Astrocyte (in vitro differentiated cells and primary cell): ENCODE measurements at regions not wholly inside any gene's neighbourhood (a gene's known extent, or its start where the extent isn't known, plus 50 kb on each side); places are given as distances from the start of the nearest gene placed in this dataset.

Experiments used
- DNase-seq: peaks from one replicate; pipeline ENCODE4 v3.0.0-alpha.2; 2010; ENCODE audit warnings: low read depth
- FAIRE-seq: peaks from 2 replicates; lab custom pipeline; 2011; peaks lifted over from hg19 to GRCh38; lab: Jason Lieb, UNC
- H2AFZ ChIP-seq: 2 replicates; pipeline ENCODE4 v1.6.0; 2012; ENCODE audit warnings: low read depth, low read length, inconsistent platforms
- H3K27ac ChIP-seq: 2 replicates; pipeline ENCODE4 v1.5.1; 2011; ENCODE audit warnings: low read depth, low read length, inconsistent platforms
- H3K27me3 ChIP-seq: 2 replicates; pipeline ENCODE4 v1.6.0; 2011; ENCODE audit warnings: low read length, inconsistent platforms; ENCODE audit not compliant: insufficient read depth
- H3K36me3 ChIP-seq: 2 replicates; pipeline ENCODE4 v1.5.1; 2011; ENCODE audit warnings: low read length, inconsistent platforms; ENCODE audit not compliant: insufficient read depth
- H3K4me1 ChIP-seq: 2 replicates; pipeline ENCODE4 v1.5.1; 2011; ENCODE audit warnings: low read length, inconsistent platforms; ENCODE audit not compliant: insufficient read depth
- H3K4me2 ChIP-seq: 2 replicates; pipeline ENCODE4 v1.6.0; 2012; ENCODE audit warnings: low read length, inconsistent platforms
- H3K4me3 ChIP-seq: 2 replicates; pipeline ENCODE4 v1.5.1; 2011; ENCODE audit warnings: low read depth, mild to moderate bottlenecking, low read length, inconsistent platforms; ENCODE audit not compliant: insufficient read depth
- H3K79me2 ChIP-seq: 2 replicates; pipeline ENCODE4 v1.6.0; 2012; ENCODE audit warnings: mild to moderate bottlenecking, low read length, inconsistent platforms; ENCODE audit not compliant: insufficient read depth
- H3K9ac ChIP-seq: 2 replicates; pipeline ENCODE4 v1.6.0; 2012; ENCODE audit warnings: mild to moderate bottlenecking, low read length, inconsistent platforms
- H3K9me3 ChIP-seq: 2 replicates; pipeline ENCODE4 v1.5.1; 2012; ENCODE audit warnings: low read depth, mild to moderate bottlenecking, low read length, inconsistent platforms; ENCODE audit not compliant: insufficient read depth
- H4K20me1 ChIP-seq: 2 replicates; pipeline ENCODE4 v1.6.0; 2012; ENCODE audit warnings: low read length, inconsistent platforms; ENCODE audit not compliant: insufficient read depth
- H3K27ac Mint-ChIP-seq: one replicate; pipeline ENCODE4 v1.8.0; 2021; ENCODE audit warnings: mild to moderate bottlenecking, mixed read lengths; ENCODE audit not compliant: unreplicated experiment
- H3K27me3 Mint-ChIP-seq: one replicate; pipeline ENCODE4 v1.8.0; 2021; ENCODE audit warnings: low read depth, mixed read lengths; ENCODE audit not compliant: unreplicated experiment
- H3K36me3 Mint-ChIP-seq: one replicate; pipeline ENCODE4 v1.8.0; 2021; ENCODE audit warnings: low read depth, mixed read lengths; ENCODE audit not compliant: unreplicated experiment
- H3K4me1 Mint-ChIP-seq: one replicate; pipeline ENCODE4 v1.8.0; 2021; ENCODE audit warnings: low read depth, mixed read lengths; ENCODE audit not compliant: unreplicated experiment
- H3K4me3 Mint-ChIP-seq: one replicate; pipeline ENCODE4 v1.8.0; 2021; ENCODE audit warnings: mild to moderate bottlenecking, moderate library complexity, mixed read lengths; ENCODE audit not compliant: unreplicated experiment
- H3K9me3 Mint-ChIP-seq: one replicate; pipeline ENCODE4 v1.8.0; 2021; ENCODE audit warnings: mild to moderate bottlenecking, mixed read lengths; ENCODE audit not compliant: unreplicated experiment
- EZH2 ChIP-seq: IDR thresholded peaks from 2 replicates; pipeline ENCODE4 v1.6.1; 2012; ENCODE audit warnings: mild to moderate bottlenecking, low read length, inconsistent platforms; ENCODE audit not compliant: insufficient read depth
- TF ChIP-seq, protein P1 (sequence below): IDR thresholded peaks from 2 replicates; pipeline ENCODE4 v1.5.1; 2011; ENCODE audit warnings: low read depth, mild to moderate bottlenecking, inconsistent platforms, low read length, moderate library complexity; ENCODE audit not compliant: insufficient read depth

GRCh38 chr3:30167541-30168011 is 438.8 kb upstream of the TGFBR2 start:
- H3K4me3 Mint-ChIP-seq, result no peak overlapping the region
- no peaks in the 10 kb centered on the region for H3K27me3 ChIP-seq
- H3K36me3 Mint-ChIP-seq, result no peaks in the 10 kb centered on the region
- H3K4me2 ChIP-seq, result no peak overlapping the region
- H3K36me3 ChIP-seq, result no peaks in the 10 kb centered on the region
- no peak overlapping the region for H3K9ac ChIP-seq
- H3K9me3 ChIP-seq, result no peaks in the 10 kb centered on the region
- FAIRE-seq, result peak; percentile 55
- no peaks in the 10 kb centered on the region for H3K79me2 ChIP-seq
- peaks cover 1% of the 10 kb centered on the region for H3K4me1 ChIP-seq
- no peak for TF ChIP-seq EZH2
- TF ChIP-seq, protein P1, sequence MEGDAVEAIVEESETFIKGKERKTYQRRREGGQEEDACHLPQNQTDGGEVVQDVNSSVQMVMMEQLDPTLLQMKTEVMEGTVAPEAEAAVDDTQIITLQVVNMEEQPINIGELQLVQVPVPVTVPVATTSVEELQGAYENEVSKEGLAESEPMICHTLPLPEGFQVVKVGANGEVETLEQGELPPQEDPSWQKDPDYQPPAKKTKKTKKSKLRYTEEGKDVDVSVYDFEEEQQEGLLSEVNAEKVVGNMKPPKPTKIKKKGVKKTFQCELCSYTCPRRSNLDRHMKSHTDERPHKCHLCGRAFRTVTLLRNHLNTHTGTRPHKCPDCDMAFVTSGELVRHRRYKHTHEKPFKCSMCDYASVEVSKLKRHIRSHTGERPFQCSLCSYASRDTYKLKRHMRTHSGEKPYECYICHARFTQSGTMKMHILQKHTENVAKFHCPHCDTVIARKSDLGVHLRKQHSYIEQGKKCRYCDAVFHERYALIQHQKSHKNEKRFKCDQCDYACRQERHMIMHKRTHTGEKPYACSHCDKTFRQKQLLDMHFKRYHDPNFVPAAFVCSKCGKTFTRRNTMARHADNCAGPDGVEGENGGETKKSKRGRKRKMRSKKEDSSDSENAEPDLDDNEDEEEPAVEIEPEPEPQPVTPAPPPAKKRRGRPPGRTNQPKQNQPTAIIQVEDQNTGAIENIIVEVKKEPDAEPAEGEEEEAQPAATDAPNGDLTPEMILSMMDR, result no peak
- H3K27ac Mint-ChIP-seq, result peak overlapping the region; percentile 20
- H3K27ac ChIP-seq, result no peak overlapping the region
- H3K9me3 Mint-ChIP-seq, result no peaks in the 10 kb centered on the region
- peaks cover 2% of the 10 kb centered on the region for H3K27me3 Mint-ChIP-seq
- peak; percentile 52 for DNase-seq
- H4K20me1 ChIP-seq, result no peaks in the 10 kb centered on the region
- peak overlapping the region; percentile 10 for H2AFZ ChIP-seq
- no peak overlapping the region for H3K4me3 ChIP-seq
- peaks cover 2% of the 10 kb centered on the region for H3K4me1 Mint-ChIP-seq

- Histone ChIP-seq H3K36me3 (no peaks in the 10 kb centered on the region), H3K79me2 (no peaks in the 10 kb centered on the region), H2AFZ (no peak overlapping the region), H3K9me3 (no peaks in the 10 kb centered on the region), H3K27me3 (no peaks in the 10 kb centered on the region), H3K9ac (no peak overlapping the region), H4K20me1 (no peaks in the 10 kb centered on the region), H3K4me3 (no peak overlapping the region), H3K4me2 (no peak overlapping the region), H3K4me1 (no peaks in the 10 kb centered on the region), H3K27ac (no peak overlapping the region)
- FAIRE-seq, result no peak
- no peak for DNase-seq
- Mint-ChIP-seq H3K9me3 (no peaks in the 10 kb centered on the region), H3K27ac (no peak overlapping the region), H3K4me3 (no peak overlapping the region), H3K4me1 (peaks cover 2% of the 10 kb centered on the region), H3K36me3 (no peaks in the 10 kb centered on the region), H3K27me3 (peaks cover 2% of the 10 kb centered on the region)
- TF ChIP-seq, protein P1, result no peak
- no peak for TF ChIP-seq EZH2
These were observed 436.9 kb upstream of the TGFBR2 start for GRCh38 chr3:30169487-30169886.

DNA sequence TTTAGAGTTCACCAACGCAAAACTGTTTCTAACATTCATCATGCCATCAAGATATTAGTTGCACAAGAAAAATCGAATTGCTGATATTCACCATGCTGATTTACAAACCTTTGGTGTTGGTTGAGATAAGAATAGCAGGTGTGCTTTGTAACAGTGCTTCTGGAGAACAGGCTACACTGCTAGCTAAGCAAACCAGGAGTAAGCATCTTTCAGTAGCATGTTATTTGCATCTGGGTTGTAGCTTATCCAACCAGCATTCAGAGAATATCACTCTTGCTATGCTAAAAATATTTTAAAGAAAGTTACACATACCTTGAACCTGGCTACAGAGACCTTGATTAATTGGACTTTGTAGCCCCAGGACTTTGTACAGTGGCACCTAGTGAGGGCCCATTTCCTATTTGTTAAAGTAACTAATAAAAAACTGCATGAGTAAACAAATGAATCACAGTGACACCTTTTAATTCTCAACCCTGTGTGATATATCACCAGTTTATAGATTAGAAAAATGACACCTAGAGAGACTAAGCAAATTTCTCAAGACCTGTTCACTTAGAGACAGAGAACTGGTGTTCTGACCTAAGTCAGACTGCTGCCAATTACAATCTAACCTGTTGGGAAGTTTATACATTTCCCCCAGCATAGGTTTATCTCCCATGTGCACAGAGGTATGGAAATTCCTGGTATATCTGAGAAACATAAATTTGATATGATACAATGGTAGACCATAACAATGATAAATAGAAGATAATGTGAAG is 435.5 kb upstream of the TGFBR2 start:
- H3K27me3 Mint-ChIP-seq, result peaks cover 2% of the 10 kb centered on the region
- FAIRE-seq (no peak), DNase-seq (no peak)
- Histone ChIP-seq H3K9me3 (no peaks in the 10 kb centered on the region), H3K4me3 (no peak overlapping the region), H3K36me3 (no peaks in the 10 kb centered on the region), H3K9ac (no peak overlapping the region), H3K4me2 (no peak overlapping the region), H3K79me2 (no peaks in the 10 kb centered on the region), H3K27me3 (no peaks in the 10 kb centered on the region), H3K4me1 (no peaks in the 10 kb centered on the region), H3K27ac (no peak overlapping the region), H4K20me1 (no peaks in the 10 kb centered on the region), H2AFZ (no peak overlapping the region)
- no peaks in the 10 kb centered on the region for H3K36me3 Mint-ChIP-seq
- no peaks in the 10 kb centered on the region for H3K9me3 Mint-ChIP-seq
- H3K4me1 Mint-ChIP-seq, result peaks cover 2% of the 10 kb centered on the region
- H3K4me3 Mint-ChIP-seq, result no peak overlapping the region
- no peak overlapping the region for H3K27ac Mint-ChIP-seq
- TF ChIP-seq, protein P1, result no peak
- no peak for TF ChIP-seq EZH2
